ENCODE measurements at regions not wholly inside any gene's neighbourhood (a gene's known extent, or its start where the extent isn't known, plus 50 kb on each side); places are given as distances from the start of the nearest gene placed in this dataset.

- no peaks in the 10 kb centered on the region for H3K9me3 ChIP-seq
- DNase-seq: no peak
- TF ChIP-seq, protein P1, sequence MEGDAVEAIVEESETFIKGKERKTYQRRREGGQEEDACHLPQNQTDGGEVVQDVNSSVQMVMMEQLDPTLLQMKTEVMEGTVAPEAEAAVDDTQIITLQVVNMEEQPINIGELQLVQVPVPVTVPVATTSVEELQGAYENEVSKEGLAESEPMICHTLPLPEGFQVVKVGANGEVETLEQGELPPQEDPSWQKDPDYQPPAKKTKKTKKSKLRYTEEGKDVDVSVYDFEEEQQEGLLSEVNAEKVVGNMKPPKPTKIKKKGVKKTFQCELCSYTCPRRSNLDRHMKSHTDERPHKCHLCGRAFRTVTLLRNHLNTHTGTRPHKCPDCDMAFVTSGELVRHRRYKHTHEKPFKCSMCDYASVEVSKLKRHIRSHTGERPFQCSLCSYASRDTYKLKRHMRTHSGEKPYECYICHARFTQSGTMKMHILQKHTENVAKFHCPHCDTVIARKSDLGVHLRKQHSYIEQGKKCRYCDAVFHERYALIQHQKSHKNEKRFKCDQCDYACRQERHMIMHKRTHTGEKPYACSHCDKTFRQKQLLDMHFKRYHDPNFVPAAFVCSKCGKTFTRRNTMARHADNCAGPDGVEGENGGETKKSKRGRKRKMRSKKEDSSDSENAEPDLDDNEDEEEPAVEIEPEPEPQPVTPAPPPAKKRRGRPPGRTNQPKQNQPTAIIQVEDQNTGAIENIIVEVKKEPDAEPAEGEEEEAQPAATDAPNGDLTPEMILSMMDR (IDR thresholded peaks at IDR 0.05): no peak
- intact Hi-C loops (cut with DNase I): no loop called here
- H3K4me3 ChIP-seq (replicated peaks in 1 of 3): no peak overlapping the region
- H3K4me1 ChIP-seq: no peaks in the 10 kb centered on the region
- no peaks in the 10 kb centered on the region for H3K36me3 ChIP-seq
- 47 to 53% methylated on average over 5 of the region's 5 CpGs for WGBS, 2 donors
- H3K27ac ChIP-seq: no peak overlapping the region
- H3K27me3 ChIP-seq: no peaks in the 10 kb centered on the region
Measured at GRCh38 chr20:6870559-6870958, 103.1 kb downstream of the BMP2 start.

GRCh38 chr20:6877633-6878032 is 110.1 kb downstream of the BMP2 start:
- intact Hi-C loops (cut with DNase I): no loop called here
- Histone ChIP-seq H3K4me3 (replicated peaks in 1 of 3) (no peak overlapping the region), H3K36me3 (no peaks in the 10 kb centered on the region), H3K4me1 (no peaks in the 10 kb centered on the region), H3K9me3 (no peaks in the 10 kb centered on the region), H3K27me3 (no peaks in the 10 kb centered on the region), H3K27ac (no peak overlapping the region)
- TF ChIP-seq, protein P1 (IDR thresholded peaks at IDR 0.05): no peak
- TF ChIP-seq POLR2A (IDR thresholded peaks at IDR 0.05): no peak
- WGBS, 2 donors: 73% methylated on average over 1 of the region's 1 CpG
- no peak for DNase-seq

- no peaks in the 10 kb centered on the region for H3K4me1 ChIP-seq
- H3K27ac ChIP-seq: no peak overlapping the region
- intact Hi-C loops (cut with DNase I): no loop called here
- 70 to 82% methylated on average over 4 of the region's 4 CpGs for WGBS, 2 donors
- no peak for TF ChIP-seq POLR2A (IDR thresholded peaks at IDR 0.05)
- TF ChIP-seq, protein P1 (IDR thresholded peaks at IDR 0.05): no peak
- H3K27me3 ChIP-seq: no peaks in the 10 kb centered on the region
- H3K9me3 ChIP-seq: no peaks in the 10 kb centered on the region
- H3K4me3 ChIP-seq (replicated peaks in 1 of 3): no peak overlapping the region
- no peak for DNase-seq
- H3K36me3 ChIP-seq: no peaks in the 10 kb centered on the region
Measured at GRCh38 chr20:6882561-6883291, 115.2 kb downstream of the BMP2 start.

- intact Hi-C loops (cut with DNase I): no loop called here
- Histone ChIP-seq H3K36me3 (no peaks in the 10 kb centered on the region), H3K4me1 (no peaks in the 10 kb centered on the region), H3K27me3 (no peaks in the 10 kb centered on the region), H3K4me3 (replicated peaks in 1 of 3) (no peak overlapping the region), H3K27ac (no peak overlapping the region), H3K9me3 (no peaks in the 10 kb centered on the region)
- TF ChIP-seq, protein P1 (IDR thresholded peaks at IDR 0.05): no peak
- no peak for TF ChIP-seq POLR2A (IDR thresholded peaks at IDR 0.05)
- peak in 1 of 2 donors; percentile 25 for DNase-seq
- 18 to 21% methylated on average over 1 of the region's 1 CpG for WGBS, 2 donors
Measured at GRCh38 chr20:6884114-6884513, 116.6 kb downstream of the BMP2 start.

- Histone ChIP-seq H3K4me3 (replicated peaks in 1 of 3) (no peak overlapping the region), H3K9me3 (no peaks in the 10 kb centered on the region), H3K36me3 (no peaks in the 10 kb centered on the region), H3K4me1 (no peaks in the 10 kb centered on the region), H3K27me3 (no peaks in the 10 kb centered on the region), H3K27ac (no peak overlapping the region)
- no peak for TF ChIP-seq POLR2A (IDR thresholded peaks at IDR 0.05)
- TF ChIP-seq, protein P1 (IDR thresholded peaks at IDR 0.05): no peak
- no peak for DNase-seq
- WGBS, 2 donors: 84 to 91% methylated on average over 8 of the region's 8 CpGs
- intact Hi-C loops (cut with DNase I): no loop called here
Measured at GRCh38 chr20:6886065-6886729, 118.7 kb downstream of the BMP2 start.
